Fibroblast of lung (primary cell): ENCODE measurements at regions not wholly inside any gene's neighbourhood (a gene's known extent, or its start where the extent isn't known, plus 50 kb on each side); places are given as distances from the start of the nearest gene placed in this dataset.

ENCODE experiments used
- DNase-seq, 2 donors: peaks; one replicate each; pipeline versions ENCODE4 v3.0.0 to v3.0.0-alpha.2; 2010; ENCODE audit warnings: low read depth in 2 of 2
- H2AFZ ChIP-seq: 2 replicates; pipeline ENCODE4 v1.5.1; 2012; ENCODE audit warnings: low read length, control low read depth, inconsistent platforms
- H3K27ac ChIP-seq: 2 replicates; pipeline ENCODE4 v1.5.1; 2011; ENCODE audit warnings: low read length, control low read depth; ENCODE audit not compliant: insufficient read depth
- H3K27me3 ChIP-seq: 2 replicates; pipeline ENCODE4 v1.5.1; 2011; ENCODE audit warnings: mild to moderate bottlenecking, low read length; ENCODE audit not compliant: control insufficient read depth, insufficient read depth
- H3K36me3 ChIP-seq: 2 replicates; pipeline ENCODE4 v1.5.1; 2011; ENCODE audit warnings: low read length; ENCODE audit not compliant: control insufficient read depth, insufficient read depth
- H3K4me1 ChIP-seq: 2 replicates; pipeline ENCODE4 v1.5.1; 2011; ENCODE audit warnings: low read length; ENCODE audit not compliant: control insufficient read depth, insufficient read depth; ENCODE audit errors: extremely low read depth
- H3K4me2 ChIP-seq: 2 replicates; pipeline ENCODE4 v1.5.1; 2011; ENCODE audit warnings: low read length, control low read depth; ENCODE audit not compliant: insufficient read depth; ENCODE audit errors: extremely low read depth
- H3K4me3 ChIP-seq, 4 experiments: fragments of 200-600 bp in 1 of 4; sonication (generic) in 1 of 4; replicated peaks in 1 of 4; 2 replicates each; pipeline ENCODE4 v1.5.1; 2011 to 2016; ENCODE audit warnings: low read length in 4 of 4, low read depth in 3 of 4, mild to moderate bottlenecking in 3 of 4, control low read depth in 2 of 4, inconsistent platforms in 1 of 4, mixed read lengths in 1 of 4; ENCODE audit not compliant: insufficient read depth in 1 of 4; ENCODE audit errors: control extremely low read depth in 1 of 4
- H3K79me2 ChIP-seq: 2 replicates; pipeline ENCODE4 v1.5.1; 2012; ENCODE audit warnings: mild to moderate bottlenecking, low read length, inconsistent platforms; ENCODE audit not compliant: control insufficient read depth, insufficient read depth
- H3K9ac ChIP-seq: 2 replicates; pipeline ENCODE4 v1.5.1; 2011; ENCODE audit warnings: mild to moderate bottlenecking, low read length, control low read depth; ENCODE audit not compliant: insufficient read depth
- H3K9me3 ChIP-seq: 2 replicates; pipeline ENCODE4 v1.5.1; 2012; ENCODE audit warnings: low read depth, low read length; ENCODE audit not compliant: control insufficient read depth, insufficient read depth
- H4K20me1 ChIP-seq: 2 replicates; pipeline ENCODE4 v1.5.1; 2011; ENCODE audit warnings: low read length; ENCODE audit not compliant: control insufficient read depth, insufficient read depth; ENCODE audit errors: extremely low read depth
- CTCF ChIP-seq, 2 donors: IDR thresholded peaks in 1 of 2; conservative IDR thresholded peaks in 1 of 2; 1 replicate in 1 of 2; 2 replicates in 1 of 2; pipeline ENCODE4 v1.5.1; 2011 to 2012; ENCODE audit warnings: low read length in 2 of 2, control low read depth in 1 of 2, inconsistent platforms in 1 of 2, low read depth in 1 of 2, mild to moderate bottlenecking in 1 of 2
- EZH2 ChIP-seq: IDR thresholded peaks from 2 replicates; pipeline ENCODE4 v1.5.1; 2012; ENCODE audit warnings: low read length, control low read depth, mild to moderate bottlenecking; ENCODE audit errors: missing control alignments

GRCh38 chr7:121697731-121698316 lies 175.1 kb upstream of the PTPRZ1 start:
- TF ChIP-seq CTCF (conservative IDR thresholded peaks at IDR 0.05 in 1 of 2, IDR thresholded peaks at IDR 0.05 in 1 of 2; ENCODE audit: low read depth in 1 of 2, low read length in 2 of 2) (no peak), EZH2 (no peak)
- no peak overlapping the region for H3K9ac ChIP-seq
- H3K4me2 ChIP-seq: no peak overlapping the region
- no peaks in the 10 kb centered on the region for H3K4me1 ChIP-seq
- no peaks in the 10 kb centered on the region for H3K79me2 ChIP-seq
- H3K36me3 ChIP-seq: no peaks in the 10 kb centered on the region
- H3K9me3 ChIP-seq: no peaks in the 10 kb centered on the region
- H2AFZ ChIP-seq: no peak overlapping the region
- DNase-seq: no peak
- H3K4me3 ChIP-seq: no peak overlapping the region
- H3K27ac ChIP-seq: no peak overlapping the region
- H4K20me1 ChIP-seq: no peaks in the 10 kb centered on the region
- H3K27me3 ChIP-seq: no peaks in the 10 kb centered on the region

GRCh38 chr7:121696954-121697353 lies 176.0 kb upstream of the PTPRZ1 start:
- no peak overlapping the region for H2AFZ ChIP-seq
- TF ChIP-seq CTCF (conservative IDR thresholded peaks at IDR 0.05 in 1 of 2, IDR thresholded peaks at IDR 0.05 in 1 of 2; ENCODE audit: low read depth in 1 of 2, low read length in 2 of 2): no peak
- TF ChIP-seq EZH2: no peak
- H3K4me1 ChIP-seq: no peaks in the 10 kb centered on the region
- no peaks in the 10 kb centered on the region for H3K27me3 ChIP-seq
- H3K9me3 ChIP-seq: no peaks in the 10 kb centered on the region
- no peak overlapping the region for H3K9ac ChIP-seq
- H3K36me3 ChIP-seq: no peaks in the 10 kb centered on the region
- no peaks in the 10 kb centered on the region for H3K79me2 ChIP-seq
- no peak overlapping the region for H3K27ac ChIP-seq
- H3K4me3 ChIP-seq: no peak overlapping the region
- no peaks in the 10 kb centered on the region for H4K20me1 ChIP-seq
- no peak for DNase-seq
- no peak overlapping the region for H3K4me2 ChIP-seq

GRCh38 chr7:121689749-121690148 lies 183.2 kb upstream of the PTPRZ1 start:
- Histone ChIP-seq H3K36me3 (no peaks in the 10 kb centered on the region), H3K79me2 (no peaks in the 10 kb centered on the region), H3K9me3 (no peaks in the 10 kb centered on the region), H2AFZ (no peak overlapping the region), H3K4me2 (no peak overlapping the region), H3K9ac (no peak overlapping the region), H3K27me3 (no peaks in the 10 kb centered on the region), H4K20me1 (no peaks in the 10 kb centered on the region), H3K27ac (no peak overlapping the region), H3K4me3 (no peak overlapping the region), H3K4me1 (no peaks in the 10 kb centered on the region)
- TF ChIP-seq CTCF (conservative IDR thresholded peaks at IDR 0.05 in 1 of 2, IDR thresholded peaks at IDR 0.05 in 1 of 2; ENCODE audit: low read depth in 1 of 2, low read length in 2 of 2): no peak
- no peak for DNase-seq
